Endothelial cell of umbilical vein (primary cell): ENCODE measurements at regions not wholly inside any gene's neighbourhood (a gene's known extent, or its start where the extent isn't known, plus 50 kb on each side); places are given as distances from the start of the nearest gene placed in this dataset.
"Not testable (repeated sequence)": the region's sequence is repeated elsewhere in the genome, so short reads cannot be mapped to it uniquely, and the experiment has no call there.

Experiments used
- BruUV-seq: library from RNA; stranded (reverse); fragments of 400-500 nt; replicated peaks from 2 replicates; lab custom pipeline; 2021; lab: Mats Ljungman, UMichigan
- CTCF ChIA-PET: fragments of 300-600, 350-600 bp; sonication (Branson Sonifier 250); formaldehyde crosslinking; loops from one replicate; lab custom pipeline; 2021; ENCODE audit warnings: antibody characterized with exemption, inconsistent platforms; lab: Charles Lee
- POLR2A ChIA-PET: fragments of 300-600, 350-600 bp; sonication (Branson Sonifier 250); formaldehyde crosslinking; loops from one replicate; lab custom pipeline; 2021; ENCODE audit warnings: antibody characterized with exemption, inconsistent platforms; lab: Charles Lee
- DNase-seq: peaks from one replicate; pipeline ENCODE4 v3.0.0-alpha.2; 2011; ENCODE audit warnings: low read depth, low spot score
- FAIRE-seq: peaks from 2 replicates; lab custom pipeline; 2011; peaks lifted over from hg19 to GRCh38; lab: Jason Lieb, UNC
- H2AFZ ChIP-seq: 2 replicates; pipeline ENCODE4 v1.6.0; 2012; ENCODE audit warnings: low read depth, low read length, control low read depth, inconsistent platforms
- H3K27ac ChIP-seq: 2 replicates; pipeline ENCODE4 v1.5.1; 2011; ENCODE audit warnings: low read depth, mild to moderate bottlenecking, control low read depth, low read length, moderate library complexity; ENCODE audit not compliant: insufficient read depth
- H3K27me3 ChIP-seq, 2 experiments: 2 replicates each; pipeline versions ENCODE4 v1.6.0 to v1.6.1; 2011; ENCODE audit warnings: low read length in 2 of 2, mixed read lengths in 1 of 2; ENCODE audit not compliant: control insufficient read depth in 2 of 2, insufficient read depth in 2 of 2
- H3K36me3 ChIP-seq, 2 experiments: 2 replicates in 1 of 2; 3 replicates in 1 of 2; pipeline ENCODE4 v1.5.1; 2011; ENCODE audit warnings: low read length in 2 of 2, mild to moderate bottlenecking in 1 of 2, moderate library complexity in 1 of 2; ENCODE audit not compliant: control insufficient read depth in 2 of 2, insufficient read depth in 2 of 2; ENCODE audit errors: extremely low read depth in 1 of 2
- H3K4me1 ChIP-seq: 3 replicates; pipeline ENCODE4 v1.5.1; 2011; ENCODE audit warnings: mild to moderate bottlenecking, low read length; ENCODE audit not compliant: control insufficient read depth, insufficient read depth; ENCODE audit errors: extremely low read depth
- H3K4me2 ChIP-seq: 2 replicates; pipeline ENCODE4 v1.6.1; 2011; ENCODE audit warnings: low read length, control low read depth, mixed read lengths; ENCODE audit not compliant: insufficient read depth
- H3K4me3 ChIP-seq, 3 experiments: fragments of 200-600 bp in 1 of 3; sonication (generic), shearing (Covaris generic) in 1 of 3; replicated peaks in 1 of 3; 2 replicates each; pipeline ENCODE4 v1.5.1; 2011 to 2016; ENCODE audit warnings: control low read depth in 3 of 3, low read length in 3 of 3, mild to moderate bottlenecking in 2 of 3, inconsistent platforms in 1 of 3, low read depth in 1 of 3, moderate library complexity in 1 of 3; ENCODE audit not compliant: insufficient read depth in 1 of 3
- H3K79me2 ChIP-seq: 2 replicates; pipeline ENCODE4 v1.6.0; 2012; ENCODE audit warnings: low read length, inconsistent platforms; ENCODE audit not compliant: control insufficient read depth, insufficient read depth
- H3K9ac ChIP-seq: replicated peaks from 2 replicates; pipeline ENCODE3; 2011; ENCODE audit warnings: low read length, control low read depth; ENCODE audit not compliant: insufficient read depth; ENCODE audit errors: extremely low read depth
- H3K9me1 ChIP-seq: replicated peaks from 3 replicates; pipeline ENCODE4 v1.6.0; 2011; ENCODE audit warnings: mild to moderate bottlenecking, low read length; ENCODE audit not compliant: control insufficient read depth, insufficient read depth; ENCODE audit errors: extremely low read depth
- H3K9me3 ChIP-seq: replicated peaks from 2 replicates; pipeline ENCODE4 v1.5.1; 2012; ENCODE audit warnings: low read length, inconsistent platforms; ENCODE audit not compliant: control insufficient read depth, insufficient read depth
- H4K20me1 ChIP-seq: replicated peaks from 2 replicates; pipeline ENCODE3; 2011; ENCODE audit warnings: mild to moderate bottlenecking, low read length; ENCODE audit not compliant: control insufficient read depth, insufficient read depth; ENCODE audit errors: extremely low read depth
- CTCF ChIP-seq, 2 donors: IDR thresholded peaks; 1 replicate in 1 of 2; 2 replicates in 1 of 2; pipeline ENCODE4 v1.5.1; 2011; ENCODE audit warnings: low read length in 2 of 2, mild to moderate bottlenecking in 2 of 2, moderate library complexity in 2 of 2, control low read depth in 1 of 2, inconsistent platforms in 1 of 2, low read depth in 1 of 2; ENCODE audit not compliant: insufficient read depth in 1 of 2; ENCODE audit errors: extremely low read depth in 1 of 2
- EZH2 ChIP-seq: IDR thresholded peaks from 2 replicates; pipeline ENCODE4 v1.6.1; 2012; ENCODE audit warnings: borderline replicate concordance, low read depth, mild to moderate bottlenecking, moderate library complexity, low read length, inconsistent platforms; ENCODE audit not compliant: severe bottlenecking
- FOS ChIP-seq: IDR thresholded peaks from 2 replicates; pipeline ENCODE4 v1.6.1; 2011; ENCODE audit warnings: mild to moderate bottlenecking, low read length, moderate library complexity, borderline replicate concordance; ENCODE audit not compliant: insufficient read depth
- GATA2 ChIP-seq: IDR thresholded peaks from 2 replicates; pipeline ENCODE4 v1.7.0; 2011; ENCODE audit warnings: low read depth, mild to moderate bottlenecking, moderate library complexity, mixed read lengths, low read length; ENCODE audit not compliant: insufficient read length, insufficient read depth
- JUN ChIP-seq: IDR thresholded peaks from 2 replicates; pipeline ENCODE4 v1.6.1; 2011; ENCODE audit warnings: borderline replicate concordance, low read depth; ENCODE audit not compliant: insufficient read length, insufficient read depth
- MAX ChIP-seq: IDR thresholded peaks from 2 replicates; pipeline ENCODE4 v1.6.1; 2011; ENCODE audit not compliant: insufficient read depth, insufficient read length
- MYC ChIP-seq: IDR thresholded peaks from one replicate; pipeline ENCODE4 v1.6.1; 2011; ENCODE audit warnings: mild to moderate bottlenecking, low read depth, low read length
- POLR2A ChIP-seq: IDR thresholded peaks from 2 replicates; pipeline ENCODE4 v1.6.1; 2012; ENCODE audit warnings: low read depth, mild to moderate bottlenecking, control low read depth, low read length
- POLR2AphosphoS5 ChIP-seq: IDR thresholded peaks from 2 replicates; pipeline ENCODE4 v1.6.1; 2012; ENCODE audit warnings: low read depth, mild to moderate bottlenecking, control low read depth, low read length, moderate library complexity; ENCODE audit not compliant: insufficient read depth
- dilution Hi-C: fragments of 300-500 bp; cut with MboI; formaldehyde crosslinking; loops from one replicate; pipeline ENCODE4 v1.15.0; 2019; ENCODE audit warnings: low sequenced_read_pairs; ENCODE audit not compliant: extremely low pct_ligation_motif_present
- intact Hi-C: fragments of 100-400 bp; cut with micrococcal nuclease; formaldehyde crosslinking; loops from one replicate; pipeline ENCODE4 v1.10.0; 2022

- no peaks in the 10 kb centered on the region for H3K79me2 ChIP-seq
- no peak overlapping the region for H2AFZ ChIP-seq
- H3K9me1 ChIP-seq: no peaks in the 10 kb centered on the region
- intact Hi-C loops (no loop called here), dilution Hi-C loops (no loop called here)
- H3K36me3 ChIP-seq: no peaks in the 10 kb centered on the region
- no TSS peak for BruUV-seq
- H4K20me1 ChIP-seq: no peaks in the 10 kb centered on the region
- no peak for DNase-seq
- no peak overlapping the region for H3K4me3 ChIP-seq
- H3K27me3 ChIP-seq: no peaks in the 10 kb centered on the region
- TF ChIP-seq FOS (no peak), EZH2 (no peak), POLR2A (no peak), MAX (no peak), POLR2AphosphoS5 (no peak), GATA2 (no peak), CTCF (IDR thresholded peaks at IDR 0.05; ENCODE audit: extremely low read depth in 1 of 2, insufficient read depth in 1 of 2, low read depth in 1 of 2, low read length in 2 of 2) (no peak), MYC (no peak), JUN (no peak)
- FAIRE-seq: no peak
- ChIA-PET POLR2A (no interaction called here), CTCF (interaction anchor here (0.5 to 0.6 kb wide), 2 partner anchors 100 to 394 kb away, joined by 3 read pairs; no protein-coding TSS in a partner anchor)
- peaks cover 12% of the 10 kb centered on the region for H3K4me1 ChIP-seq
- no peak overlapping the region for H3K9ac ChIP-seq
- no peaks in the 10 kb centered on the region for H3K9me3 ChIP-seq
- H3K4me2 ChIP-seq: no peak overlapping the region
- no peak overlapping the region for H3K27ac ChIP-seq
These were observed 68.0 kb upstream of the VKORC1L1 start for GRCh38 chr7:65804887-65805286.

GRCh38 chr7:65807067-65807466, 65.8 kb upstream of the VKORC1L1 start:
- intact Hi-C loops, dilution Hi-C loops, CTCF ChIA-PET, H3K4me1 ChIP-seq, H3K27me3 ChIP-seq, FAIRE-seq, H3K4me3 ChIP-seq, H3K9ac ChIP-seq, H3K4me2 ChIP-seq, H2AFZ ChIP-seq, H3K27ac ChIP-seq, H4K20me1 ChIP-seq, POLR2A ChIA-PET, H3K36me3 ChIP-seq, H3K79me2 ChIP-seq, BruUV-seq, H3K9me1 ChIP-seq, DNase-seq, H3K9me3 ChIP-seq: not testable (repeated sequence)
